ENCODE measurements at regions not wholly inside any gene's neighbourhood (a gene's known extent, or its start where the extent isn't known, plus 50 kb on each side); places are given as distances from the start of the nearest gene placed in this dataset.

GRCh38 chr22:49372111-49372529, 455.6 kb downstream of the BRD1 start:
- DNase-seq, result no peak

GRCh38 chr22:49371325-49372110, 456.2 kb downstream of the BRD1 start:
- DNase-seq, result no peak

- no peak for DNase-seq
Measured at GRCh38 chr22:49370627-49371301, 456.9 kb downstream of the BRD1 start.

GRCh38 chr22:49369726-49370626, 457.7 kb downstream of the BRD1 start:
- DNase-seq, result no peak

- DNase-seq, result no peak
Measured at GRCh38 chr22:49368976-49369725, 458.5 kb downstream of the BRD1 start.

GRCh38 chr22:49368221-49368975, 459.3 kb downstream of the BRD1 start:
- no peak for DNase-seq

- no peak for DNase-seq
Measured at GRCh38 chr22:49367041-49367697, 460.5 kb downstream of the BRD1 start.

GRCh38 chr22:49366437-49366836, 461.2 kb downstream of the BRD1 start:
- no peak for DNase-seq

DNA sequence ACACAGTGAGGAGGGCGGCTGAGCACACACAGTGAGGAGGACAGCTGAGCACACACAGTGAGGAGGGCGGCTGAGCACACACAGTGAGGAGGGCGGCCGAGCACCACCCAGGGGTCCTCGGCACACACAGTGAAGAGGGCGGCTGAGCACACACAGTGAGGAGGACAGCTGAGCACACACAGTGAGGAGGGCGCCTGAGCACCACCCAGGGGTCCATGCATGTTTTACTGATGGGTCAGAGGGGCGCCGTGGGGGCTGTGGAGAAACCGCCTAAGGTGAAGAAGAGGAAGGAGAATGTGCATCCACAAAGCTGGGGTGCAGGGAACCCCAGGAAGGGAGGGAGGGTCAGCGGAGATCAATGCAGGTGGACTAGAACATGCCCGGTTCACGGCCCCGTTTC, 461.8 kb downstream of the BRD1 start:
- DNase-seq, result no peak

GRCh38 chr22:49365191-49365837, 462.4 kb downstream of the BRD1 start:
- no peak for DNase-seq

- no peak for DNase-seq
Measured at GRCh38 chr22:49364398-49364797, 463.3 kb downstream of the BRD1 start.

DNA sequence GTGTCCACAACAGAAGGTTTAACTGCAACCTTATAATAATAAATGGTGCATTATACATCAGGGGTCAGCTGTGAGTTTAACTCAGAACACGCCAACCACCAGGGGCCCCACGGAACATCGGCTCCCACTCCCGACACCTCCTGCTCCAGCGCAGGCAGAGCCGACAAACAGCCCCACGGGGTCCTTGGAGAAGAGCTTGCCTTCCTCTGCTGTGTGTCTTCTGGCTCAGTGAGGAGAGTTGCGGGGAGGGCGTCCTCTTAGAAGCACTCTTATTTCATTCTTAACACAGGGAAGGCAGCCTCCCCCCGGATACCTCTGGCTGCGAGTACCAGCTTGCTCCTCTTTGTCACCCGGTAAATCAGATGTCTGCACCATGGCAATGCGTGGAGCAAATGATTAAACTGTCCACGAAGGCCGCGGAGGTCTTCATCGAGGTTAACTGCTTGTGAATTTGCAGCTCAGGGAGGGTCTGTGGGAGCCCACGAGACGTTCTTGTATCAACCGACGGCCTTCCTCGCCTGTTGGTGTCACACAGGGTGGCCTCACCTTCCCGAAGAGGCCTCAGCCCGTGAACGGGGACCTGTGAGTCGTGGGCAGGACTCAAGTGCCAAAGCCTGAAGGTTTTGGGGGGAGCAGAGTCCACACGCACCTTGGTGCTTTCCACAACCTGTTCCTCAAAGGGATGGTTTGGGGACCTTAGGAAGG, 464.0 kb downstream of the BRD1 start:
- no peak for DNase-seq

DNA sequence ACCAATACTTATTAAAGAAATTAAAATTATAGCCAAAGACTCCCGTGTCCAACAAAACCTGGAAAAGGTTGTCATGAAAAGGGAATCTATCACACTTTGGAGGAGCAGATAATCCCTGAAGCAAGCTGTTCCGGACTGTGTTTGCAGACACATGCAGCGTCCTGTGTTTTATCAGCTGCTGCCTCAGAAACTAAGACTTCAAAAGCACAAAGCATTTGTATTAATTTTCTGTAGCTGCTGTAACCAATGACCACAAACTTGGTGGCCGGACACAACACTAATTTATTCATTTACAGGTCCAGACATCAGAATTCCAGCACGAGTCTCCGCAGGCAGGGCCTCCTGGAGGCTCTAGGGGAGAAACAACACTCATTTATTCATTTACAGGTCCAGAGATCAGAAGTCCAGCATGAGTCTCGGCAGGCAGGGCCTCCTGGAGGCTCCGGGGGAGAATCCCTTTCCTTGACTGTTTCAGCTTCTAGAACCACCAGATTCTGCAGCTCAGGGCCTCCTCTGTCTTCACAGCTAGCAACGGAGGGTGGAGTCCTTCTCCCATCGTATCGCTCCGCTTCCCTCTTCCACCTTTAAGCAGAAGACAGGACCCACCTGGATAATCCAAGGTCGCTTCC, 465.3 kb downstream of the BRD1 start:
- DNase-seq, result no peak

DNA sequence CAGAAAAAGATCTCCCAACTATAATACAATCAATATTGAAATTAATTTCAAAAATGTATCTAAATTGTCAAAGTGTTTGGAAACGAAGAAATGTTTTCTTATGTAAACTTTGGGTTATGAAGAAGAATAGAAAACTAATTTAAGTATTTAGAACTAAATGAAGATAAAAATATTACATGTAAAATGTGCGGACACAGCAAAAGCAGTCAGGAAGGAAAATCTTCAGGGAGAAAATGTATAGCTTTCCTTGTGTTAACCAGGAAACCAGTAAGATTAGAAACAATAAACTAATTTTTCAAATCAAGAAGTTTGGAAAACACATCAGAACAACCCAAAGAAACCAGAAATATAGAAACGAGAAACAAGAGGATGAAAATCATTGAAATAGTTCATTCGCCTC, 466.5 kb downstream of the BRD1 start:
- DNase-seq, result no peak

DNA sequence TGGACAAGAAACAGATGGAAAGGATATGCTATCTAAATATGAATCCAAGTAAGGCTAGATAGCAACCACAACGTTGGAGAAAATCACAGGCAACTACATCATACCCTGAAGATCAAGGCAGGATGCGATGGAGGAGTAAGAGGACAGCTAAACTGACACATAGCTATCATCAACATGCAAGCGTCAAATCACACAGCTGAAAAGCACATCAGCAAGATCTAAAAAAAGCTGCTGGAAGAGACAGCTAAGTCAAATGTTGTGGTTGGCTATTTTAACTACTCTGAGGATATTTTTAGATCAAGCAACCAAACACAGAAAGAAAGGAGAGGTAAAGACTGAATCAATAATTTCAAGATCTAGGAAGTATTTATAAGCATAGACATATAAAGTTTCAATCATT, 466.9 kb downstream of the BRD1 start:
- DNase-seq, result no peak

DNA sequence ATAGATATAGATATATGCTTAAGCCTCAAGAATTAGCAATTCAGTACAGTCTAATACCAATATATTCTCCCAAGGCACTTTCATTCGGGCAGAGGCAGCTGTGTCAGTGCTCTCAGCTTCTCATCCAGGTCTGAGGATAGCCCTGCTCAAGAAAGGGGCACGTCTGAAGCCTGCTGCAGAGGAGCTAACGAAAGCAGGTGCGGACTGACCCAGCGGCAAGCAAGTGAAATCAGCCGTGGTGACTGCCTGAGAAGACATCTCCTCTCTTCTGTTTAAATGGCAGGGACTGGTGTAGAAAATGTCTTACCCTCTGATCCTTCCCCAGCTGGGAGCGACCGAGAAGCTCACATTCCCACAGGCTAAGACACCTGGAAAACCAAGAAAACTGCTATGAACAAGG, 468.6 kb downstream of the BRD1 start:
- no peak for DNase-seq

GRCh38 chr22:49357661-49358440, 469.8 kb downstream of the BRD1 start:
- no peak for DNase-seq

DNA sequence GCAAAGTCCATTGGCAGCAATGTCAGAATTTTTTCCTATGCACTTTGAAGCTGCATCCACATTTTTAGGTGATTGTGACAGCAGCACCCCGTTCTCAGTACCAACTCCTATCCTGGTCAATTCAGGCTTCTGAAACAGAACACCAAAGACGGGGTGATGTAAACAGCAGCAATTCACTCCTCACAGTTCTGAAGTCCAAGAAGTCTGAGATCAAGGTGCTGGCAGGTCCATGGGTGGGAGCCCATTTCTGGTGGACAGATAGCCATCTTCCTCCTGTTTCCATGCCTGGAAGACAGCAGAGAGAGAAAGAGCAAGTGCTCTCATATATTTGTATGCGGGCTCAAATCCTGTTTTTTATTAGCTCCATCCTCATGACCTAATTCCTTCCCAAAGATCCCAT, 471.2 kb downstream of the BRD1 start:
- DNase-seq, result no peak

All from NCI-H1105 (cell line).